Keratinocyte (primary cell): ENCODE measurements at regions not wholly inside any gene's neighbourhood (a gene's known extent, or its start where the extent isn't known, plus 50 kb on each side); places are given as distances from the start of the nearest gene placed in this dataset.
A peak's percentile ranks its signal among the peaks of the same experiment; 100 is the strongest.

ENCODE experiments used
- DNase-seq: peaks from one replicate; pipeline ENCODE4 v3.0.0-alpha.2; 2011; ENCODE audit warnings: low read depth, missing footprints, low spot score
- FAIRE-seq: peaks from 2 replicates; lab custom pipeline; 2011; peaks lifted over from hg19 to GRCh38; lab: Jason Lieb, UNC
- H2AFZ ChIP-seq: 2 replicates; pipeline ENCODE4 v1.6.0; 2012; ENCODE audit warnings: low read length, control low read depth, inconsistent platforms; ENCODE audit not compliant: control insufficient read depth
- H3K27ac ChIP-seq: 2 replicates; pipeline ENCODE4 v1.5.1; 2011; ENCODE audit warnings: low read length; ENCODE audit not compliant: control insufficient read depth, insufficient read depth
- H3K27me3 ChIP-seq: 3 replicates; pipeline ENCODE4 v1.6.0; 2011; ENCODE audit warnings: low read length; ENCODE audit not compliant: control insufficient read depth, insufficient read depth; ENCODE audit errors: extremely low read depth
- H3K36me3 ChIP-seq, 2 experiments: 2 replicates in 1 of 2; 3 replicates in 1 of 2; pipeline ENCODE4 v1.5.1; 2011; ENCODE audit warnings: low read length in 2 of 2, mild to moderate bottlenecking in 1 of 2; ENCODE audit not compliant: control insufficient read depth in 2 of 2, insufficient read depth in 2 of 2; ENCODE audit errors: extremely low read depth in 1 of 2
- H3K4me1 ChIP-seq: 3 replicates; pipeline ENCODE4 v1.5.1; 2011; ENCODE audit warnings: low read length; ENCODE audit not compliant: control insufficient read depth, insufficient read depth; ENCODE audit errors: extremely low read depth
- H3K4me2 ChIP-seq: 3 replicates; pipeline ENCODE4 v1.6.0; 2011; ENCODE audit warnings: low read depth, low read length; ENCODE audit not compliant: control insufficient read depth, insufficient read depth; ENCODE audit errors: extremely low read depth
- H3K4me3 ChIP-seq, 3 experiments: fragments of 200-600 bp in 1 of 3; sonication (generic) in 1 of 3; 2 replicates in 2 of 3; 3 replicates in 1 of 3; pipeline ENCODE4 v1.5.1; 2011 to 2016; ENCODE audit warnings: low read length in 3 of 3, mild to moderate bottlenecking in 3 of 3, control low read depth in 2 of 3, inconsistent platforms in 1 of 3, low read depth in 1 of 3, mixed read lengths in 1 of 3, mixed run types in 1 of 3, moderate library complexity in 1 of 3; ENCODE audit not compliant: control insufficient read depth in 2 of 3, insufficient read depth in 2 of 3; ENCODE audit errors: extremely low read depth in 1 of 3
- H3K79me2 ChIP-seq: 2 replicates; pipeline ENCODE4 v1.6.0; 2012; ENCODE audit warnings: low read length; ENCODE audit not compliant: control insufficient read depth, insufficient read depth
- H3K9ac ChIP-seq: 3 replicates; pipeline ENCODE4 v1.6.0; 2011; ENCODE audit warnings: low read length; ENCODE audit not compliant: control insufficient read depth, insufficient read depth; ENCODE audit errors: extremely low read depth
- H3K9me1 ChIP-seq: 3 replicates; pipeline ENCODE4 v1.6.0; 2011; ENCODE audit warnings: low read length; ENCODE audit not compliant: control insufficient read depth, insufficient read depth; ENCODE audit errors: extremely low read depth
- H3K9me3 ChIP-seq: 2 replicates; pipeline ENCODE4 v1.5.1; 2012; ENCODE audit warnings: low read depth, low read length; ENCODE audit not compliant: control insufficient read depth
- H4K20me1 ChIP-seq: 3 replicates; pipeline ENCODE4 v1.6.0; 2011; ENCODE audit warnings: low read length; ENCODE audit not compliant: control insufficient read depth, insufficient read depth; ENCODE audit errors: extremely low read depth
- CTCF ChIP-seq, 3 experiments: IDR thresholded peaks in 1 of 3; conservative IDR thresholded peaks in 1 of 3; optimal IDR thresholded peaks in 1 of 3; 2 replicates in 2 of 3; 3 replicates in 1 of 3; pipeline versions ENCODE3 to v1.5.1; 2011; ENCODE audit warnings: low read length in 3 of 3, mild to moderate bottlenecking in 3 of 3, moderate library complexity in 2 of 3, control low read depth in 1 of 3, inconsistent platforms in 1 of 3; ENCODE audit not compliant: insufficient read depth in 2 of 3; ENCODE audit errors: extremely low read depth in 1 of 3
- EZH2 ChIP-seq: IDR thresholded peaks from one replicate; pipeline ENCODE4 v1.6.1; 2012; ENCODE audit warnings: inconsistent platforms, mild to moderate bottlenecking, low read length, moderate library complexity
- dilution Hi-C: fragments of 300-500 bp; cut with MboI; formaldehyde crosslinking; loops from one replicate; pipeline ENCODE4 v1.7.0; 2020; ENCODE audit warnings: low sequenced_read_pairs; ENCODE audit not compliant: extremely low pct_ligation_motif_present

GRCh38 chr6:130743175-130743574, 84.0 kb upstream of the SMLR1 start:
- Histone ChIP-seq H3K27me3 (no peaks in the 10 kb centered on the region), H2AFZ (no peak overlapping the region), H3K36me3 (no peaks in the 10 kb centered on the region), H3K27ac (no peak overlapping the region), H3K4me2 (no peak overlapping the region), H3K9me1 (no peaks in the 10 kb centered on the region), H3K9ac (no peak overlapping the region), H3K4me3 (no peak overlapping the region), H4K20me1 (no peaks in the 10 kb centered on the region), H3K4me1 (no peaks in the 10 kb centered on the region), H3K79me2 (no peaks in the 10 kb centered on the region), H3K9me3 (no peaks in the 10 kb centered on the region)
- no peak for DNase-seq
- dilution Hi-C loops = no loop called here
- FAIRE-seq = peak; percentile 51
- no peak for TF ChIP-seq CTCF (optimal IDR thresholded peaks at IDR 0.05 in 1 of 3, IDR thresholded peaks at IDR 0.05 in 1 of 3, conservative IDR thresholded peaks at IDR 0.05 in 1 of 3; ENCODE audit: extremely low read depth in 1 of 3, insufficient read depth in 2 of 3, low read length in 3 of 3)
- no peak for TF ChIP-seq EZH2

GRCh38 chr6:130744576-130745366, 82.4 kb upstream of the SMLR1 start:
- Histone ChIP-seq H2AFZ (no peak overlapping the region), H3K36me3 (no peaks in the 10 kb centered on the region), H3K4me3 (no peak overlapping the region), H3K4me2 (no peak overlapping the region), H4K20me1 (no peaks in the 10 kb centered on the region), H3K9ac (no peak overlapping the region), H3K4me1 (no peaks in the 10 kb centered on the region), H3K27ac (no peak overlapping the region), H3K27me3 (no peaks in the 10 kb centered on the region), H3K79me2 (no peaks in the 10 kb centered on the region), H3K9me1 (no peaks in the 10 kb centered on the region), H3K9me3 (peaks cover 5% of the 10 kb centered on the region)
- TF ChIP-seq EZH2 (no peak), CTCF (optimal IDR thresholded peaks at IDR 0.05 in 1 of 3, IDR thresholded peaks at IDR 0.05 in 1 of 3, conservative IDR thresholded peaks at IDR 0.05 in 1 of 3; ENCODE audit: extremely low read depth in 1 of 3, insufficient read depth in 2 of 3, low read length in 3 of 3) (no peak)
- FAIRE-seq (no peak), DNase-seq (no peak)
- dilution Hi-C loops = no loop called here
